Jurkat, Clone E6-1 (cell line): ENCODE measurements at regions not wholly inside any gene's neighbourhood (a gene's known extent, or its start where the extent isn't known, plus 50 kb on each side); places are given as distances from the start of the nearest gene placed in this dataset.
"Not testable (repeated sequence)": the region's sequence is repeated elsewhere in the genome, so short reads cannot be mapped to it uniquely, and the experiment has no call there.

Source experiments
- DNase-seq: peaks from one replicate; pipeline ENCODE4 v3.0.0-alpha.2; 2011; ENCODE audit warnings: low read depth, low spot score
- H3K4me3 ChIP-seq: 2 replicates; pipeline ENCODE4 v1.5.1; 2011; ENCODE audit warnings: mild to moderate bottlenecking, low read length, control low read depth, moderate library complexity

DNA sequence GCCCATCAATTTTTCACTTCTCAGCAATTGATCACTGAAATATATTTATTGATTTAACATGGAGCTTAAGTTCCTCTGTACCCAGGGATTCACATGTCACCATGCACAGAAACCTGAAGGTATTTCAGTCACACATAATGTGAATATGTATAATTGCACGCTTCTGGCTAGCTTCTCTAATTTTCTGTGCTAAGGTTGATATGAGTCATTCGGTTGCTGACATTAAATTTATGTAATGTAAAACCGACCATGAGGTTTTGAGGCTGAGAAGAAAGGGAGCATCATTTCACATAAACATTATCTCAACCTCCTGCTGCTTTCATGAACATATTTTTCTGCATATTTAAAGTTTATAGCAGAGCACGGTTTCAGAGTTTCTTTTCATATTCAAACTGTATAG, 381.0 kb upstream of the TPK1 start:
- no peak overlapping the region for H3K4me3 ChIP-seq
- DNase-seq: no peak

DNA sequence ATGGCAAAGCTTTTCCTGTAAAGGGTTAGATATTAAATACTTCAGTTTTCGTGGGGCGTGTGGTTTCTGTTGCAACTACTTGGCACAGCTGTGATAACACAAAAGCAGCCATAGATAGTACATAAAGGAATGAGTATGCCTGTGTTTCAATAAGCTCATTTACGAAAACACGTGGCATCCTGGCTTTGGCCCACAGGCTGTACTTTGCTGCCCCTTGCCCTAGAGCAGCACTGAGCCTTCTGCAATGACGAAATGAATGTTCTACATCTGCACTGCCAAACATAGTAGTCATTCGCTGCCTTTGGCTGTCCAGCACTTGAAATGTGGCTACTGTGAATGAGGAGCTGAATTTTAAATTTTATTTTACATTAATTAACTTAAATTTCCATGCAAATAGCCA, 376.2 kb upstream of the TPK1 start:
- no peak overlapping the region for H3K4me3 ChIP-seq
- peak; percentile 3 for DNase-seq

DNA sequence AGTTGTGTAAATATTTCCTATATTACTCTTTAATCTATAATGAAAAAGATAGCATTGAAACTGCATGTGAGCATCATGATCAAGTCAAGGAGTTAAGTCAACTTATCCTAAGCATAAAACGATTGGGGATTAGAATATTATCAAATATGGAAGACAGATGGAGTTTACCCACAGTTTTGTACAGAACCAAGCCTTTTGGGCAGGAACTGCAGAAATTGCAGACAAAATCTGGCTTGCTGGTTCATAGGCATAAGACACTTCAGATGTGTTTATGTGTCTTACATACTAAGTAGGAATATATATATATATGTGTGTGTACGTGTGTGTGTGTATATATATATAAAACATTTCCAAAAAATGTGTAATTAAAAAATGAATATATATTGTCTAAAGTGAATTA, 375.4 kb upstream of the TPK1 start:
- DNase-seq: no peak
- H3K4me3 ChIP-seq: no peak overlapping the region

GRCh38 chr7:145193951-145194350, 358.1 kb upstream of the TPK1 start:
- DNase-seq: no peak
- H3K4me3 ChIP-seq: no peak overlapping the region

DNA sequence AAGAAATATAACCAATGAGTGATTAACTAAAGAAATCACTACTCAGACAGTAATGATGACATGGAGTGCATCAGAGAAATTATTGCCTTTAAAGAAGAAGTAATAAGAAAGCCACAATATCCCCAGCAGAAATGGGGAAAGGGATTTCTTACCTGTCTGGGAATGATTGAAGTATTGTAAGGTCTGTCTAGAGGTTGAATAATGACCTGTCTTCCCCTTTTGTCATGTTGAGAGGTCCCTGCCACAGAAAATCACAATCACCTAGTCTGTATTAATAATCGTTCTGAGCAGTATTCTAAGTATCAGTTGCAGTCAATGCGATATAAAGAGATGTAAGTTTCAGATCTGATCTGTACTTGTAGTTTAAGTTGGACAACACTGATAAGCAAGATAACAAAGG, 349.1 kb upstream of the TPK1 start:
- H3K4me3 ChIP-seq: no peak overlapping the region
- DNase-seq: no peak

- no peak for DNase-seq
- no peak overlapping the region for H3K4me3 ChIP-seq
Measured at GRCh38 chr7:145183069-145183468, 347.2 kb upstream of the TPK1 start.

DNA sequence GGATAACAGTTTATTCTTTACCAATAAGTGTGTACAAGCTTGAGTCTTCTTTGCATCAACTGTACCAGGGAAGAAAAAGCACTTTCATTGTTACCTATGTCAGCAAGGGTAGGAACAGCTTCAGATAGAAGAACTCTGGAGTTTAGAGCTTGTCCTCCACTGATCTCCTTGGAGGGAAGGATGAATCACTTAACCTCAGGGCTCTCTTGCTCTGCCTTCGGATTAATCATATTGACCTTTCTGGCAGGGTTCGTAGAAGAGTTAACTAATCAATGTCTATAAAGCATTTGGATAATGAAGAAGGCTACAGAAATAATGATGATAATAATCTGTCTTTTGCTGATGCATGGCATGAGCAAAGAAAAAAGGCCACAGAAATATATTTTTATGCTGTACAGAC, 339.5 kb upstream of the TPK1 start:
- no peak overlapping the region for H3K4me3 ChIP-seq

DNA sequence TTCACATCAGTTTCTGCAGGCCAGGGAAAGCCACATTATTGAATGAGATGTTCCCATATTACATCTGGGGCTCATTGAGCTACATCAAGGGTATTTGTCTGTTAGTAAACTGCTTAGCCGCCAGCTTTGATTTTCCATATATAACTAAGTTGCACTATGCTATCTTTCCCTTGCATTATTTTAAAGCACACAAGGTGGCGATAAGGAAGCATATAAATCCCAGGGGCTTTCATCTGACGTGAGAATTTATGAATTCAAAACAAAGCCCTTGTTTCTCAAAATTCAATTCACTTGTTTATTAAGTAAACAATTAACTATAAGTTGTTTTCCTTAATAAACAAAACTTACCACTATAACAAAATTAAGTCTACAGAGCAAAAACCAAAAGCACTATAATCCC, 334.1 kb upstream of the TPK1 start:
- DNase-seq: peak; percentile 7
- H3K4me3 ChIP-seq: no peak overlapping the region

More for the DNA sequence above, 339.5 kb upstream of the TPK1 start:
- no peak for DNase-seq

DNA sequence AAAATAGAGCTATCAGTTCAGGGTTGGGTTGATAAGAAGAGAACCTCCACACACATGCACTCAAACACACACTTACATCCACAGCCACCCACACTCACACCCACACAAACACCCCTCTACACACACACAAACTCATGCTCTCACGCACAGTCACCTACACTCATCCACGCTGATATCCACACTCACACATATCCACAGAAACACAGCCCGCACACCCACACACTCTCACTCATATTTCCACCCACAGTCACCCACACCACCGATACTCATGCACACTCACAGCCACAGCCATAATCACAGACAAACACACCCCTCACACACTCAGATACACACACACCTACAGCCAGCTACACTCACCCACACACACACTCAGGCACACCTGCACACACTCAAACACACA, 333.0 kb upstream of the TPK1 start:
- DNase-seq: no peak
- no peak overlapping the region for H3K4me3 ChIP-seq

DNA sequence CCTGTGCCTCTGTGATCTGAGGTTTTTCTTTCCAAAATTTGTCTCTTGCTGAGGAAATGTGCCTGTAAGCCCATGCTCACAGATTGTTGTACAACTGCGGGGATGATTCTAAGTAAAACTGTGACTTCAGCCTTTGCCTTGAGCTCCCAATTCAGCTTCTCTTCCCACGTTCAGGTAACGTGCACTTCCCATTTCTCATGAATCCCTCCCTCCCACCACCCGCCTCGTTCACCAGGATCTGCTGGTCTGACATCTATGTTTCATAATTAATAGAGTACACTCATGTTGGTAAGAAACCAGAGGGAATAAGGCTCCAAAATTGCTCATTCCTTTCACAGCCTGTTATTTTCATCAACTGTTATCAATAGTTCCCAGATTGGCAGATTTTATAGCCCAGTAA, 332.6 kb upstream of the TPK1 start:
- H3K4me3 ChIP-seq: no peak overlapping the region
- DNase-seq: no peak

GRCh38 chr7:145156834-145157233, 321.0 kb upstream of the TPK1 start:
- no peak for DNase-seq
- no peak overlapping the region for H3K4me3 ChIP-seq

DNA sequence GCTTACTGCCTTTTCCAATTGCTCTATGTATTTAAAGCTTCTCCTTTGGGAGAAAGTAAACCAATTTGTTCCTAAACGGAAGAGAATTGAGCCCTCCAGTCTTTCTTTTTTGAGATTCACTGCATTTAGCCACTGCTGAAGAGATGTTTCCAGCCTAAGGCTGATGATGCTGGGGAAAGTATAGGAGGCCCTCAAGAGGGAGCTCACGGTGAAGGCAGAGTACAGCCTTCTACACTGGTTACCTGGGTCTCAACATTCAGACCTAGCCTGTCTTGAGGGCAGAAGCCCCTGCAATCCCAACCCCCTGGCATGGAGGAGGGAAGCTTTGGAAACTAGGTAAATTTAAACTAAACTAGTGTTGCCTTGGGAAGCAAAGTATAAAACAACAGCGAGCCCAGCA, 316.7 kb upstream of the TPK1 start:
- DNase-seq: no peak
- no peak overlapping the region for H3K4me3 ChIP-seq

- no peak overlapping the region for H3K4me3 ChIP-seq
Measured at GRCh38 chr7:145151676-145152075, 315.8 kb upstream of the TPK1 start.

GRCh38 chr7:145147865-145148264, 312.0 kb upstream of the TPK1 start:
- no peak overlapping the region for H3K4me3 ChIP-seq
- no peak for DNase-seq

More at GRCh38 chr7:145151676-145152075, 315.8 kb upstream of the TPK1 start:
- DNase-seq: no peak

GRCh38 chr7:145143685-145144084, 307.8 kb upstream of the TPK1 start:
- no peak for DNase-seq

GRCh38 chr7:145134377-145134776, 298.5 kb upstream of the TPK1 start:
- no peak for DNase-seq
- H3K4me3 ChIP-seq: no peak overlapping the region

More at GRCh38 chr7:145143685-145144084, 307.8 kb upstream of the TPK1 start:
- H3K4me3 ChIP-seq: no peak overlapping the region

DNA sequence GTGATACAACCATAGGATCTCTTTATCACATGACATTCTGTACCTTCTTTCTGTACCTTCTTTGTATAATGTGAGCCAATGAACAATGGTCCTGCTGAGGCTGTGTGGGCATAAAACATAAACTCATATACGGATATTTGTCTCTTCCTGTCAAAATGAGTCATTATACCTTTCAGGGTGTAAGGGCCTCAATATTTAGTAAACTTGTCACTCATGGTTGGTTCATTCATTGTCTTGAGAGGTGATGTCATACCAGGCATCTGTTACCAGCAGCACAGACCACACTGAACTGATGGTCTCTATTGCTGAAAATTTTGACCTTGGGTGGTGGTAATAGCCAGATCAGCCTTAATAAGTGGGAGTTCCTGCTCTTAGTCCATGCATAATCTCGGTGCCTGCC, 287.6 kb upstream of the TPK1 start:
- DNase-seq: no peak

GRCh38 chr7:145106001-145106400, 270.1 kb upstream of the TPK1 start:
- no peak for DNase-seq
- no peak overlapping the region for H3K4me3 ChIP-seq

More for the DNA sequence above, 287.6 kb upstream of the TPK1 start:
- H3K4me3 ChIP-seq: no peak overlapping the region

GRCh38 chr7:145105561-145105960, 269.7 kb upstream of the TPK1 start:
- no peak for DNase-seq

DNA sequence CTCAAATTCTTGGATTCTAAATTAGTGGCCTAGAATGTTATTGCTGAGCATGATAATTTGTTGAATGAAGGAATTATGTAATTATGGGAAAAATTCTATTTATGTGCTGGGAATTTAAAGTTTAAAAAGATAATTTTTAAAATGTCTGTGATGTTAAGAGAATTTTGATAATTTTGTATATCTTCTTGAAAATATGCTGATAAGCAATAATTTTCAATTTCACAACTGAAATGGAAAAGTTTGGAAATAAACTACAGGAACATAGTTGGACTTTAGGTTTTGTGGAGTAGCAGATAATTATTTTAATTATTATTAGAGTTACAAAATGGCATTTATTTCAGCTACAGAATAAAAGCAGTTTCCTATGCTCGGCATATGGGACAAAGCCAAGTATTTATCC, 268.5 kb upstream of the TPK1 start:
- DNase-seq: no peak
- H3K4me3 ChIP-seq: no peak overlapping the region

More at GRCh38 chr7:145105561-145105960, 269.7 kb upstream of the TPK1 start:
- H3K4me3 ChIP-seq: no peak overlapping the region

DNA sequence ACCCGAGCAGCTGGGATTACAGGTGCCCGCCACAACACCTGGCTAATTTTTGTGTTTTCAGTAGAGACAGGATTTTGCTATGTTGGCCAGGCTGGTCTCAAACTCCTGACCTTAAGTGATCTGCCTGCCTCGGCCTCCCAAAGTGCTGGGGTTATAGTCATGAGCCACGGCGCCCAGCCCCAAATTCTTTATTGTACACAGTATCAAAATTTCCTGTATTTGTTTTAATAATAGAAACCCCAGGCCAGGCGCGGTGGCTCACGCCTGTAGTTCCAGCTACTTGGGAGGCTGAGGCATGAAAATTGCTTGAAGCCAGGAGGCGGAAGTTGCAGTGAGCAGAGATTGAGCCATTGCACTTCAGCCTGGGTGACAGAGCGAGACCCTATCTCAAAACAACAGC, 266.3 kb upstream of the TPK1 start:
- not testable (repeated sequence) for H3K4me3 ChIP-seq, DNase-seq

- H3K4me3 ChIP-seq: no peak overlapping the region
- DNase-seq: no peak
Measured at GRCh38 chr7:145092766-145093165, 256.9 kb upstream of the TPK1 start.
